ENCODE measurements at regions not wholly inside any gene's neighbourhood (a gene's known extent, or its start where the extent isn't known, plus 50 kb on each side); places are given as distances from the start of the nearest gene placed in this dataset.

DNA sequence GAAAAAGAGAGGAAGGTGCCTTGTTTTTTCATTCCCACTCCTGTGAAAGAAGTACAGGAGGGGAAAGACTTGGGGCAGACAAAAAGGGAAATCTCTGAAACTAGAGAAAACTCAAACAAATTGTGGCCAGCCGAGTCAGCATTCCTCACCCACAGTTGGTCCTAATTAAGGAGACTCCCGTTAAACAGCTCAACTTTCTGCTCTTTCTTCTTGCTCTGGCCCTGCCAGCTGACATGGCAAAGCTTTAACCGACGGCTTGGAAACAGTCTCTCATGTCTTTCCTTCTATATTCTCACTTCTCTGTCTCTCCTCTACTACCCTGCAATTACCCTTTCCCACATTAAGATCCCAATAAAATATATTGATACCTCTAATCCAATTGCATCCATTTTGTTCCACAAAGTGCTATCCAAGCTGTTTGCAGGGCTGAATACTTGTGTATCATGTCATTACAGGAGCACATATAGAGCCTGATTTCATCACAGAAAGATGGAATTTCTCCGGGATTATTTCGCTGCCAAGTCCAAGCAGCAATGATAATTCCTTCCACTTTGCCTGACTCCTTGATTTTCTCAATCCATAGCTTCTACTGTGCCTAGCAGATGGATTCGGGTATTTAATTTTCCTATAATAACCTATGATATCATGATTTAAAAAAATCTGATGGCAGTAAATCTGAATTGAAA lies 65.4 kb upstream of the IPO9 start:
- Histone ChIP-seq H3K9ac (no peak overlapping the region), H3K4me1 (peaks cover 38% of the 10 kb centered on the region), H3K36me3 (peaks cover 33% of the 10 kb centered on the region), H3K27ac (no peak overlapping the region), H3K4me3 (no peak overlapping the region), H4K20me1 (peaks cover 58% of the 10 kb centered on the region), H3K27me3 (no peaks in the 10 kb centered on the region), H3K4me2 (no peak overlapping the region), H3K9me3 (0 out of 2 replicates have a peak, but pooled peaks cover 9% of the 10 kb centered on the region)
- TF ChIP-seq Cebpa-rat (IDR thresholded peaks at IDR 0.05), result no peak

DNA sequence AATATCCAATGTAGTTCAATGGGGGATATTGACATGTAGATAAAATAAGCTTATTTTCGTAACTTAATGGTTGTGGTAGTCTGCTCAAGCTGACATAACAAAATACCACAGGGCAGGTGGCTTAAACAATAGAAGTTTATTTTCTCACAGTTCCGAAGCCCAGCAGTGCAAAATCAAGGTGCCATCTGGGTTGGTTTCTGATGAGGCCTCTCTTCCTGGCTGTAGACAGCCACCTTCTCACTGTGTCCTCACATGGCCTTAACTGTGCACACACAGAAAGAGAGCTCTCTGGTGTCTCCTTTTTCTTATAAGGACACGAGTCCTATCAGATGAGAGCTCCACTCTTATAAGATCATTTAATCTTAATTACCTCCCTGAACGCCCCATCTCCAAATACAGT lies 64.8 kb upstream of the IPO9 start:
- Histone ChIP-seq H3K4me1 (peaks cover 35% of the 10 kb centered on the region), H3K36me3 (peaks cover 33% of the 10 kb centered on the region), H3K27me3 (no peaks in the 10 kb centered on the region), H3K9ac (no peak overlapping the region), H3K9me3 (0 out of 2 replicates have a peak, but pooled peaks cover 9% of the 10 kb centered on the region), H4K20me1 (peaks cover 52% of the 10 kb centered on the region), H3K4me3 (no peak overlapping the region), H3K4me2 (0 out of 2 replicates have a peak overlapping the region, but pooled peaks have one; percentile 2), H3K27ac (no peak overlapping the region)
- no peak for TF ChIP-seq Cebpa-rat (IDR thresholded peaks at IDR 0.05)

DNA sequence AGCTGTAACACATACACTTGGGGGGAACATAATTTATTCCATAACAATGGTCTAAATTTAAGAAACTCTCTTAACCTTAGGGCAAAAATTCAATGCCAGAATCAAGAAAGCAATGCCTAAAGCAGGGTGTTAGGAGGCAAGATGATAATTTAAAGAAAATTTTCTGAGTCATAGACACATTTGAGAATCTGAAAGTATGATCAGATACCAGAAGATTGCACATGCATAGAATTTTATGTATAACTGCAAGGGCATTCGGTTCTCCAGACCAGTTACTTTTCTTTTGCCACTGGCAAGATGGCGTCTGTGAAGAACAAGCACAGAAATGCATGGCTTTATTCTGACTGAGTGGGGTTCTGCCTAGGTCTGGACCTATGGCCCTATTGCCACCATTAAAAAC lies 64.4 kb upstream of the IPO9 start:
- H3K27ac ChIP-seq, result no peak overlapping the region
- peaks cover 33% of the 10 kb centered on the region for H3K36me3 ChIP-seq
- no peak overlapping the region for H3K4me2 ChIP-seq
- TF ChIP-seq Cebpa-rat (IDR thresholded peaks at IDR 0.05), result no peak
- no peak overlapping the region for H3K4me3 ChIP-seq
- H3K27me3 ChIP-seq, result no peaks in the 10 kb centered on the region
- H3K9me3 ChIP-seq, result 0 out of 2 replicates have a peak, but pooled peaks cover 9% of the 10 kb centered on the region
- peaks cover 48% of the 10 kb centered on the region for H4K20me1 ChIP-seq
- H3K9ac ChIP-seq, result no peak overlapping the region
- peaks cover 35% of the 10 kb centered on the region for H3K4me1 ChIP-seq

GRCh38 chr1:201766131-201766866 lies 62.7 kb upstream of the IPO9 start:
- Histone ChIP-seq H3K4me1 (peaks cover 35% of the 10 kb centered on the region), H4K20me1 (peaks cover 31% of the 10 kb centered on the region), H3K9ac (no peak overlapping the region), H3K4me2 (peak overlapping the region; percentile 2), H3K27me3 (no peaks in the 10 kb centered on the region), H3K4me3 (no peak overlapping the region), H3K36me3 (peaks cover 45% of the 10 kb centered on the region), H3K27ac (no peak overlapping the region), H3K9me3 (peaks cover 25% of the 10 kb centered on the region)
- no peak for TF ChIP-seq Cebpa-rat (IDR thresholded peaks at IDR 0.05)

- no peak overlapping the region for H3K4me3 ChIP-seq
- H4K20me1 ChIP-seq, result peaks cover 20% of the 10 kb centered on the region
- peaks cover 49% of the 10 kb centered on the region for H3K36me3 ChIP-seq
- TF ChIP-seq Cebpa-rat (IDR thresholded peaks at IDR 0.05), result no peak
- peaks cover 35% of the 10 kb centered on the region for H3K4me1 ChIP-seq
- H3K27ac ChIP-seq, result no peak overlapping the region
- no peak overlapping the region for H3K4me2 ChIP-seq
- H3K9ac ChIP-seq, result no peak overlapping the region
- no peaks in the 10 kb centered on the region for H3K27me3 ChIP-seq
- H3K9me3 ChIP-seq, result peaks cover 36% of the 10 kb centered on the region
These were observed 61.6 kb upstream of the IPO9 start for GRCh38 chr1:201767339-201767738.

DNA sequence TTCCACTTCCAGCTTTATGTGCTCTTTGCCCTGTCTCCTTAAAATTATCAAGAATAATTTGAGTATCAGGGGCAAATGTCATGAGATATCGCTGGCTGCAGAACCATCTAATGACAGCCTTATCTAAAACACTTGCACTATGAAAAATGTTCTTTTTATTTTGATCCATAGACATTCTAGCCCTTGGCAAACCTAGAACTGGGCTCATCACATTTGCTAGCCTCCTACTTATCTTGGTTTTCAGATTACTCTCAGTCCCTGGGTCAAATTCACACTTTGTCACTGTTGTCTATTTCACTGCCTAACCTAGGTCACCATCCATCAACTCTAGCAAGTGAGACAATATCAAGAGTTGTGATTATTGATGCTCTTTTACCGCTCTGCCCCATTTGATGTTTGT lies 59.9 kb upstream of the IPO9 start:
- Histone ChIP-seq H3K9ac (no peak overlapping the region), H3K4me2 (peak overlapping the region; percentile 15; the same call in 1 of the 2 replicates), H4K20me1 (peaks cover 18% of the 10 kb centered on the region; the same call in 1 of the 2 replicates), H3K27me3 (no peaks in the 10 kb centered on the region), H3K4me3 (no peak overlapping the region), H3K9me3 (peaks cover 38% of the 10 kb centered on the region), H3K36me3 (peaks cover 54% of the 10 kb centered on the region), H3K4me1 (peaks cover 35% of the 10 kb centered on the region), H3K27ac (no peak overlapping the region)
- no peak for TF ChIP-seq Cebpa-rat (IDR thresholded peaks at IDR 0.05)

- Histone ChIP-seq H3K9me3 (peaks cover 38% of the 10 kb centered on the region), H3K36me3 (peaks cover 56% of the 10 kb centered on the region), H3K27ac (no peak overlapping the region), H3K4me3 (no peak overlapping the region), H3K4me2 (peak overlapping the region; percentile 15), H3K4me1 (peaks cover 35% of the 10 kb centered on the region), H4K20me1 (peaks cover 22% of the 10 kb centered on the region; the same call in 1 of the 2 replicates), H3K27me3 (no peaks in the 10 kb centered on the region), H3K9ac (no peak overlapping the region)
- no peak for TF ChIP-seq Cebpa-rat (IDR thresholded peaks at IDR 0.05)
These were observed 59.0 kb upstream of the IPO9 start for GRCh38 chr1:201769966-201770365.

GRCh38 chr1:201771466-201771865 lies 57.5 kb upstream of the IPO9 start:
- Histone ChIP-seq H3K27ac (no peak overlapping the region), H3K27me3 (no peaks in the 10 kb centered on the region), H3K9me3 (peaks cover 38% of the 10 kb centered on the region), H3K4me1 (peaks cover 22% of the 10 kb centered on the region), H3K4me2 (no peak overlapping the region), H3K36me3 (peaks cover 63% of the 10 kb centered on the region), H3K4me3 (0 out of 2 replicates have a peak overlapping the region, but pooled peaks have one; percentile 6), H3K9ac (no peak overlapping the region), H4K20me1 (peaks cover 24% of the 10 kb centered on the region; the same call in 1 of the 2 replicates)
- TF ChIP-seq Cebpa-rat (IDR thresholded peaks at IDR 0.05), result no peak

- Histone ChIP-seq H3K4me2 (no peak overlapping the region), H3K27ac (no peak overlapping the region), H3K4me3 (no peak overlapping the region), H3K9ac (no peak overlapping the region), H4K20me1 (peaks cover 24% of the 10 kb centered on the region; the same call in 1 of the 2 replicates), H3K4me1 (peaks cover 20% of the 10 kb centered on the region), H3K9me3 (peaks cover 38% of the 10 kb centered on the region), H3K27me3 (no peaks in the 10 kb centered on the region), H3K36me3 (peaks cover 63% of the 10 kb centered on the region)
- TF ChIP-seq Cebpa-rat (IDR thresholded peaks at IDR 0.05), result no peak
These were observed 56.8 kb upstream of the IPO9 start for GRCh38 chr1:201772178-201772577.

- H3K4me3 ChIP-seq, result no peak overlapping the region
- no peak for TF ChIP-seq Cebpa-rat (IDR thresholded peaks at IDR 0.05)
- no peak overlapping the region for H3K27ac ChIP-seq
- peaks cover 30% of the 10 kb centered on the region; the same call in 1 of the 2 replicates for H4K20me1 ChIP-seq
- H3K9ac ChIP-seq, result no peak overlapping the region
- H3K4me2 ChIP-seq, result no peak overlapping the region
- peaks cover 20% of the 10 kb centered on the region for H3K4me1 ChIP-seq
- peaks cover 29% of the 10 kb centered on the region for H3K9me3 ChIP-seq
- no peaks in the 10 kb centered on the region for H3K27me3 ChIP-seq
- H3K36me3 ChIP-seq, result peaks cover 60% of the 10 kb centered on the region
These were observed 55.2 kb upstream of the IPO9 start for GRCh38 chr1:201773764-201774163.
